Fibroblast of villous mesenchyme (primary cell): ENCODE measurements at regions not wholly inside any gene's neighbourhood (a gene's known extent, or its start where the extent isn't known, plus 50 kb on each side); places are given as distances from the start of the nearest gene placed in this dataset.

ENCODE experiments used
- DNase-seq: peaks from one replicate; pipeline ENCODE4 v3.0.0-alpha.2; 2010; ENCODE audit warnings: low read depth
- H3K4me3 ChIP-seq: 2 replicates; pipeline ENCODE4 v1.5.1; 2011; ENCODE audit warnings: low read depth, mild to moderate bottlenecking, low read length
- TF ChIP-seq, protein P1 (sequence below): IDR thresholded peaks from 2 replicates; pipeline ENCODE4 v1.5.1; 2012; ENCODE audit warnings: low read depth, mild to moderate bottlenecking, low read length; ENCODE audit not compliant: insufficient read depth

DNA sequence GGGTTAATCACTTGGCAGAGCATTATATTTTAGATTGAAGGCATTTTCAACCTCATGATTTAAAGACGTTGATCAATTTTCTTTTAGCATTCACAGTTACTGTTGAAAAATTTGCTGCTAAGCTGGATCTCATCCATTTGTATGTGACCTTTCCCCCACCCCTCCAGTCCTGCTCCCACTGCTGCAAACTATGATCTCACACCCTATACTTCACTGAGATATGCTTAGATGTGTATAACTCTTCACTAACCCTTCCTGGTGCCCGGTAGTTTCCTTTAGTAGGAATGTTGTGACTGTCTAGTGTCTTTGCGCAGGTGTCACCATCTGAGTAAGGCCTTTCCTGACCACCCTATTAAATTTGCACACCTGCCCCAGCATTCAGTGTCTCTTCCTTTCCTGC lies 67.0 kb upstream of the C1orf21 start:
- H3K4me3 ChIP-seq: no peak overlapping the region
- no peak for DNase-seq
- TF ChIP-seq, protein P1, sequence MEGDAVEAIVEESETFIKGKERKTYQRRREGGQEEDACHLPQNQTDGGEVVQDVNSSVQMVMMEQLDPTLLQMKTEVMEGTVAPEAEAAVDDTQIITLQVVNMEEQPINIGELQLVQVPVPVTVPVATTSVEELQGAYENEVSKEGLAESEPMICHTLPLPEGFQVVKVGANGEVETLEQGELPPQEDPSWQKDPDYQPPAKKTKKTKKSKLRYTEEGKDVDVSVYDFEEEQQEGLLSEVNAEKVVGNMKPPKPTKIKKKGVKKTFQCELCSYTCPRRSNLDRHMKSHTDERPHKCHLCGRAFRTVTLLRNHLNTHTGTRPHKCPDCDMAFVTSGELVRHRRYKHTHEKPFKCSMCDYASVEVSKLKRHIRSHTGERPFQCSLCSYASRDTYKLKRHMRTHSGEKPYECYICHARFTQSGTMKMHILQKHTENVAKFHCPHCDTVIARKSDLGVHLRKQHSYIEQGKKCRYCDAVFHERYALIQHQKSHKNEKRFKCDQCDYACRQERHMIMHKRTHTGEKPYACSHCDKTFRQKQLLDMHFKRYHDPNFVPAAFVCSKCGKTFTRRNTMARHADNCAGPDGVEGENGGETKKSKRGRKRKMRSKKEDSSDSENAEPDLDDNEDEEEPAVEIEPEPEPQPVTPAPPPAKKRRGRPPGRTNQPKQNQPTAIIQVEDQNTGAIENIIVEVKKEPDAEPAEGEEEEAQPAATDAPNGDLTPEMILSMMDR: no peak

DNA sequence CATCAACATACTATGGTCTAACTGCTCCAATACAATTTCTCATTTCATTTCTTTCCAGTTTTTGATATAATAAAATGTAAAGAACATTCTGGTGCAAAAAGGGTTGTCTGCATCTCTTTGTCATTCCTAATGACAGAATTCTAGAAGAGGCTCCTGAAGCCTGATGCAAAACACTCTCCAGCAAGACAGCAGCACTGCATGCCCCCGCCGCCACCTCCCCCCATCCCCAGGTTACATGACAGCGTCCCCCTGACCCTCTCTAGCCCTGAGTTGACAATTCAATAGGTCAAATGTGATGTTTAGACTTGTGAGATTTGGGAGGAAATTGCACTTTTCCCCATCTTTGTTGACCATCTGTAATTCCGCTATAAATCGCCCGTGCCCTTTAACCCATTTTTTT lies 64.6 kb upstream of the C1orf21 start:
- TF ChIP-seq, protein P1: no peak
- H3K4me3 ChIP-seq: no peak overlapping the region
- no peak for DNase-seq

DNA sequence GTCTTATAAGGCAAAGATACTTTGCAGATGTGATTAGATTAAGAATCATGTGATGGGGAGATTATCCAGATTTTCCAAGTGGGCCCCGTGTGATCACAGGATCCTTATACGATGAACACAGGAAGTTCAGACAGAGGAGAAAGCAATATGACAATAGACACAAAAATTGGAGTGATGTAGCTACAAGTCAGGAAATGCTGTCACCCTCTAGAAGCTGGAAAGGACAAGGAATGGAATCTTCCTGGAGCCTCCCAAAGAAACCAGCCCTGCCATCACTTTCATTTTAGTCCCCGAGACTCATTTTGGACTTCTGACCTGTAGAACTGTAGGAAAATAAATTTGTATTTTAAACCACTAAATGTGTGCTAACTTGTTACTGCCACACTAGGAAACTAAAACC lies 61.9 kb upstream of the C1orf21 start:
- H3K4me3 ChIP-seq: no peak overlapping the region
- TF ChIP-seq, protein P1: no peak
- no peak for DNase-seq

DNA sequence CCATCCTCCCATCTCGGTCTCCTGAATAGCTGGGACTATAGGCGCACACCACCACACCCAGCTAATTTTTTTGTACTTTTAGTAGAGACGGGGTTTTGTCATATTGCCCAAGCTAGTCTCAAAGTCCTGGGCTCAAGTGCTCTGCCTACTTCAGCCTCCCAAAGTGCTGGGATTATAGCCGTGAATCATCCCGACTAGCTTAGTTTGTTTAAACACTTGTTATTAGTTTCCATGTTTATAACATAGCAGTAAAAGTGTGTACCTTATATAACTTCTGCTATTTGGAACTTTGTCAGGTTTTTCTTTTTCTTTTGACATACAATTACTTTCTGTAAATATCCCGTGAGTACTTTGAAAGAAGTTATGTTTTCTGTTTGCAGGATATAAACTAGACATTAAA lies 60.6 kb upstream of the C1orf21 start:
- no peak overlapping the region for H3K4me3 ChIP-seq
- TF ChIP-seq, protein P1: no peak
- peak; percentile 85 for DNase-seq

DNA sequence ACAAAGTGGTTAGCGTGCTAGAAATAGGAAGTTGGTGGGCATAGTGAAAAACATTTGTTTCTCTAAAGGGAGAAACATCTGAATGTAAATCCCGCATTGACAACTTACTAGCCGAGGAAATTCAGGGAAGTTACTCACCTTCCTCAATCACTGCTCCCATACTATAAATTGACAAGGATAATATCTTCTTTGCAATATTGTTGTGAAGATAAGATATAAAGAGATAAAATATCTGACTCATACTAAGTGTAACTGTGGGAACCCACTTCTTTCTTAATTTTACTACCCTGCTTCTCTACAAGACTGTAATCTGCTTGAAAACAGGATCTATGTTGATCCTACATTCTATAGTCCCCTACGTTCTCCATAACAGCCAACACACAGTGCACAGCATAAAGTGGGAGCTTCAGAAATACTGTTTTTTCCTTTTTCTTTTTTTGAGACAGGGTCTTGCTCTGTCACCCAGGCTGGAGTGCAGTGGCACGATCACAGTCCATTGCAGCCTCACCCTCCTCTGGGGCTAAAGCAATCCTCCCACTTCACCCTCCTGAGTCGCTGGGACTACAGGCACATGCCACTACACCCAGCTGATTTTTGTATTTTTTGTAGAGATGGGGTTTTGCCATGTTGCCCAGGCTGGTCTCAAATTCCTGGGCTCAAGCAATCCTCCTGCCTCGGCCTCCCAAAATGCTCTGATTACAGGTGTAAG lies 57.4 kb upstream of the C1orf21 start:
- TF ChIP-seq, protein P1: no peak
- peak; percentile 14 for DNase-seq
- H3K4me3 ChIP-seq: no peak overlapping the region

DNA sequence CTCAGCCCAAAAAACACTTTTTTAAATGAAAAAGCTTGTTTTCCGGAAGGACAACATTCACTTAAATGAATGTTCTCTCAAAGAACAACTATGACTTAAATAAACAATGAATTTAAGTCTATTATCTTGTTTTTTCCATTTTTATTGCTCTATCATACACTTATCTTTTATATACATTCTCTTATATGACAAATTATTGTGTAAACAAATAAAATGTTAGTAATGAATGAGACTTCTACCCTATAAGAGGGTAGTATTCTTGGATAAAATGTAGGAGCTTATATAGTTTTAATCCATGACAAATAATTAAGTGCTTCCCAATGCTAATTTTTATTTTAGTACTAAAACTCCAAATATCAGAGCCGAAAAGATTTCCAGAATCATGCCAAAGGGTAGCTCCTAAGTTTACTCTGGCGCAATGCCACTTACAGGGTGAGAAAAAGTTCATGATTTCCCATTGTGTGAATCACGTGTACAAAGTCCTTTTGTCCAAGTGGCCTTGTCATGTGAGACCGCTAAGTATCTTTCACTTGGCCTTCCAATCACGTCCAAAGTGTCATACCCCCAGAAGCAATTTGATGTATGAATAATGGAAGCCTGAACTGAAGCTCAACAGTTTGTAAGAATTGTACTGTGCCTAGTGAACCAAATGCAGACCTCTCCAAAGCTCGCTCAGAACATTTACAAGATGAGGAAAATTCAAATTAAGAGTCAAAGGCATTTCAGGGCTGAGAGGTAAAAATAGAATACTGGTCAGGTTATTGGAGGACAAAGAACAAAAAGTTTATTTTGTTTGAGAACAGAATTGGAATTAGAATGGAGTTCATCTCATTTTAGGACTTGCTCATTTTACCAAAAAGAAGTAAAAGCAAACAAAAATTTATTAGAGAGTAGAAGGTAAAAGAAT lies 56.6 kb upstream of the C1orf21 start:
- H3K4me3 ChIP-seq: no peak overlapping the region
- TF ChIP-seq, protein P1: no peak
- no peak for DNase-seq
